GM23338 (cell line): ENCODE measurements at regions not wholly inside any gene's neighbourhood (a gene's known extent, or its start where the extent isn't known, plus 50 kb on each side); places are given as distances from the start of the nearest gene placed in this dataset.

Source experiments
- ATAC-seq: fragments of 200-7000 bp; cut with Tn5 transposase; 3 replicates; pipeline ENCODE4 v1.9.1; 2020
- DNase-seq: peaks from one replicate; pipeline ENCODE4 v3.0.0-alpha.2; 2015; ENCODE audit warnings: low spot score
- H2AFZ ChIP-seq: fragments of 200-600 bp; sonication (generic); 2 replicates; pipeline ENCODE4 v1.8.0; 2016; ENCODE audit warnings: antibody characterized with exemption, mild to moderate bottlenecking, moderate library complexity
- H3F3A ChIP-seq: fragments of 200-600 bp; sonication (generic); replicated peaks from 2 replicates; pipeline ENCODE4 v1.8.0; 2017; ENCODE audit warnings: antibody characterized with exemption, mixed run types, low read depth
- H3K27ac ChIP-seq: fragments of 200-600 bp; sonication (generic); 2 replicates; pipeline ENCODE4 v1.6.1; 2016; ENCODE audit warnings: low read depth
- H3K27me3 ChIP-seq: fragments of 200-600 bp; sonication (generic); 2 replicates; pipeline ENCODE4 v1.8.0; 2016; ENCODE audit warnings: mild to moderate bottlenecking, mixed run types, moderate library complexity; ENCODE audit not compliant: insufficient read depth
- H3K36me3 ChIP-seq: fragments of 200-600 bp; sonication (generic); 2 replicates; pipeline ENCODE4 v1.8.0; 2016; ENCODE audit warnings: mild to moderate bottlenecking; ENCODE audit not compliant: insufficient read depth
- H3K4me1 ChIP-seq: fragments of 200-600 bp; sonication (generic); 2 replicates; pipeline ENCODE4 v1.8.0; 2016; ENCODE audit warnings: mild to moderate bottlenecking, moderate library complexity; ENCODE audit not compliant: insufficient read depth
- H3K4me2 ChIP-seq: fragments of 200-600 bp; sonication (generic); 2 replicates; pipeline ENCODE4 v1.7.1; 2017; ENCODE audit warnings: mixed run types
- H3K4me3 ChIP-seq: fragments of 200-600 bp; sonication (generic); 2 replicates; pipeline ENCODE4 v1.6.1; 2016; ENCODE audit warnings: mixed run types
- H3K79me2 ChIP-seq: fragments of 200-600 bp; sonication (generic); replicated peaks from 2 replicates; pipeline ENCODE4 v1.8.0; 2017; ENCODE audit warnings: mild to moderate bottlenecking; ENCODE audit not compliant: insufficient read depth
- H3K9me2 ChIP-seq: fragments of 200-600 bp; sonication (generic); 2 replicates; pipeline ENCODE4 v1.8.0; 2017; ENCODE audit not compliant: insufficient read depth
- H4K20me1 ChIP-seq: fragments of 200-600 bp; sonication (generic); replicated peaks from 2 replicates; pipeline ENCODE4 v1.8.0; 2017; ENCODE audit warnings: mild to moderate bottlenecking; ENCODE audit not compliant: insufficient read depth
- H3K27ac Mint-ChIP-seq: 2 replicates; pipeline ENCODE4 v1.8.0; 2020; ENCODE audit warnings: inconsistent platforms, mild to moderate bottlenecking, moderate library complexity, mixed read lengths
- H3K27me3 Mint-ChIP-seq: 3 replicates; pipeline ENCODE4 v1.8.0; 2022; ENCODE audit warnings: low read depth, mild to moderate bottlenecking, moderate library complexity, mixed read lengths, inconsistent platforms; ENCODE audit not compliant: insufficient read depth, poor library complexity
- H3K36me3 Mint-ChIP-seq: 3 replicates; pipeline ENCODE4 v1.8.0; 2021; ENCODE audit warnings: low read depth, mild to moderate bottlenecking, inconsistent platforms, moderate library complexity, mixed read lengths
- H3K4me1 Mint-ChIP-seq: 3 replicates; pipeline ENCODE4 v1.8.0; 2020; ENCODE audit warnings: mild to moderate bottlenecking, inconsistent platforms, mixed read lengths
- H3K4me3 Mint-ChIP-seq: 3 replicates; pipeline ENCODE4 v1.8.0; 2021; ENCODE audit warnings: moderate library complexity, mild to moderate bottlenecking, inconsistent platforms, mixed read lengths
- H3K9me3 Mint-ChIP-seq: 3 replicates; pipeline ENCODE4 v1.8.0; 2020; ENCODE audit warnings: moderate library complexity, mild to moderate bottlenecking, inconsistent platforms, mixed read lengths
- CREB1 ChIP-seq: fragments of 250-450 bp; sonication (Bioruptor Pico); IDR thresholded peaks from 2 replicates; pipeline ENCODE4 v1.5.0; 2020; ENCODE audit warnings: low read depth, mild to moderate bottlenecking, moderate library complexity
- EZH2 ChIP-seq: fragments of 200-600 bp; sonication (generic); IDR thresholded peaks from one replicate; pipeline ENCODE4 v1.8.0; 2017; ENCODE audit warnings: antibody characterized with exemption, mild to moderate bottlenecking, low read depth; ENCODE audit not compliant: unreplicated experiment
- EZH2phosphoT487 ChIP-seq: fragments of 200-600 bp; sonication (generic); IDR thresholded peaks from one replicate; pipeline ENCODE4 v1.8.1; 2018; ENCODE audit warnings: antibody characterized with exemption; ENCODE audit not compliant: unreplicated experiment
- JUNB ChIP-seq: IDR thresholded peaks from one replicate; pipeline ENCODE4 v1.6.1; 2016; ENCODE audit warnings: antibody characterized with exemption; ENCODE audit not compliant: unreplicated experiment
- NANOG ChIP-seq: IDR thresholded peaks from 2 replicates; pipeline ENCODE4 v1.6.1; 2016; ENCODE audit warnings: antibody characterized with exemption, borderline replicate concordance
- POLR2AphosphoS5 ChIP-seq: IDR thresholded peaks from 2 replicates; pipeline ENCODE4 v1.6.1; 2016; ENCODE audit warnings: antibody characterized with exemption, low read depth
- STAT1 ChIP-seq: IDR thresholded peaks from one replicate; pipeline ENCODE4 v1.6.1; 2016; ENCODE audit warnings: antibody characterized with exemption; ENCODE audit not compliant: unreplicated experiment
- ZNF114 ChIP-seq: fragments of 250-450 bp; sonication (Bioruptor Pico); IDR thresholded peaks from 2 replicates; pipeline ENCODE4 v1.5.0; 2020; ENCODE audit warnings: mild to moderate bottlenecking, moderate library complexity
- ZNF331 ChIP-seq: fragments of 250-450 bp; sonication (Bioruptor Pico); IDR thresholded peaks from 2 replicates; pipeline ENCODE4 v1.5.0; 2020; ENCODE audit warnings: low read depth, mild to moderate bottlenecking, moderate library complexity
- TF ChIP-seq, protein P1 (sequence below): IDR thresholded peaks from 2 replicates; pipeline ENCODE4 v1.6.1; 2016; ENCODE audit warnings: antibody characterized with exemption
- TF ChIP-seq, protein P2 (sequence below), 2 experiments: fragments of 200-600 bp in 1 of 2; sonication (generic) in 1 of 2; conservative IDR thresholded peaks; 2 replicates each; pipeline versions ENCODE4 v1.5.1 to v1.6.1; 2016 to 2017; ENCODE audit warnings: antibody characterized with exemption in 2 of 2, low read depth in 2 of 2, mild to moderate bottlenecking in 2 of 2, moderate library complexity in 1 of 2
- TF ChIP-seq, protein P3 (sequence below): IDR thresholded peaks from one replicate; pipeline ENCODE4 v1.6.1; 2018; ENCODE audit warnings: antibody characterized with exemption; ENCODE audit not compliant: unreplicated experiment
- TF ChIP-seq, protein P4 (sequence below): fragments of 250-450 bp; sonication (Bioruptor Pico); IDR thresholded peaks from 2 replicates; pipeline ENCODE4 v1.5.0; 2020; ENCODE audit warnings: mild to moderate bottlenecking, moderate library complexity

DNA sequence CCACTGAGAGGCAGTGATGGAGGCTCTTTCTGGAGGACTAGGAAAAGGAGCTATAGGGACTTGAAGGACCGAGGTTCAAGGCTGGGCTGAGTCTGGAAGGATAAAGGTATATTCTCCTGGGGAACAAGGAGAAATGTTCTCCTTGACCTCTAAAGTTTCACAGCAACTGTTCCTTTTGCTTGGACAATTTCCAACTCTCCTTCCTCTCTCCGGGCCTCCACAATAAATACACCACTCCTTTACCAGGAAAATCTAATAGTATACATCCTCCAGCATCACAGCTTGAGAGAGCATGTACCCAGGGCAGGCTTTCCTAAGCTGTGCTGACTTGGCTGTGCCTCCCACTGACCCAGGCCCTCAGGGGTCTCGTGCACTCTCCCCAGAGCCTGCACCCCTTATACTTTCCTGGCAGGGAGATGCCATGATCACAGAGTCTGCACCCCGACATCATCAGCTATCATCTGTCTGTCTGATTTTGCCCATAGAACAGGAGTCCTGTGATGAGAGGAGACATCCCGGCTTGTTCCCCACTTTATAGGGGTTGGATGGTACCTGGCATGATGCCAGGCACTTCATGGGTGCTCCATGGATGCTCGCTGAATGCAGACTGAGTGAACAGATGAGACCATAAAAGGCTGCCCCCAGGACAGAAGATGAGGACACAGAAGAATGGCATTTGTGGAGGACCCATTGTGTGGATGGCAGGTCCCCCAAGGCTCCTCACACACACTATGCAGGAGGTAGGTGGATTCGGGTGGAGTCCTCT, 582.6 kb upstream of the CDH5 start:
- no peak for ATAC-seq
- H3K4me3 Mint-ChIP-seq: no peak overlapping the region

More for the DNA sequence above, 582.6 kb upstream of the CDH5 start:
- no peaks in the 10 kb centered on the region for H3K27me3 ChIP-seq
- H3K4me3 ChIP-seq: no peak overlapping the region
- Mint-ChIP-seq H3K36me3 (peaks cover 6% of the 10 kb centered on the region), H3K9me3 (peaks cover 8% of the 10 kb centered on the region; the same call in 1 of the 3 replicates), H3K27ac (no peak overlapping the region), H3K4me1 (no peaks in the 10 kb centered on the region), H3K27me3 (peaks cover 5% of the 10 kb centered on the region)
- no peak overlapping the region for H2AFZ ChIP-seq
- H3K9me2 ChIP-seq: 0 out of 2 replicates have a peak, but pooled peaks cover 6% of the 10 kb centered on the region
- H3K79me2 ChIP-seq: no peaks in the 10 kb centered on the region
- no peak overlapping the region for H3K4me2 ChIP-seq
- H3F3A ChIP-seq: no peaks in the 10 kb centered on the region
- TF ChIP-seq, protein P1, sequence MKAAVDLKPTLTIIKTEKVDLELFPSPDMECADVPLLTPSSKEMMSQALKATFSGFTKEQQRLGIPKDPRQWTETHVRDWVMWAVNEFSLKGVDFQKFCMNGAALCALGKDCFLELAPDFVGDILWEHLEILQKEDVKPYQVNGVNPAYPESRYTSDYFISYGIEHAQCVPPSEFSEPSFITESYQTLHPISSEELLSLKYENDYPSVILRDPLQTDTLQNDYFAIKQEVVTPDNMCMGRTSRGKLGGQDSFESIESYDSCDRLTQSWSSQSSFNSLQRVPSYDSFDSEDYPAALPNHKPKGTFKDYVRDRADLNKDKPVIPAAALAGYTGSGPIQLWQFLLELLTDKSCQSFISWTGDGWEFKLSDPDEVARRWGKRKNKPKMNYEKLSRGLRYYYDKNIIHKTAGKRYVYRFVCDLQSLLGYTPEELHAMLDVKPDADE: no peak
- TF ChIP-seq CREB1 (CRISPR knock-in tag) (no peak), NANOG (no peak), ZNF114 (CRISPR knock-in tag) (no peak), EZH2phosphoT487 (no peak), ZNF331 (CRISPR knock-in tag) (no peak), EZH2 (no peak), JUNB (no peak), POLR2AphosphoS5 (no peak), STAT1 (no peak)
- TF ChIP-seq, protein P2, sequence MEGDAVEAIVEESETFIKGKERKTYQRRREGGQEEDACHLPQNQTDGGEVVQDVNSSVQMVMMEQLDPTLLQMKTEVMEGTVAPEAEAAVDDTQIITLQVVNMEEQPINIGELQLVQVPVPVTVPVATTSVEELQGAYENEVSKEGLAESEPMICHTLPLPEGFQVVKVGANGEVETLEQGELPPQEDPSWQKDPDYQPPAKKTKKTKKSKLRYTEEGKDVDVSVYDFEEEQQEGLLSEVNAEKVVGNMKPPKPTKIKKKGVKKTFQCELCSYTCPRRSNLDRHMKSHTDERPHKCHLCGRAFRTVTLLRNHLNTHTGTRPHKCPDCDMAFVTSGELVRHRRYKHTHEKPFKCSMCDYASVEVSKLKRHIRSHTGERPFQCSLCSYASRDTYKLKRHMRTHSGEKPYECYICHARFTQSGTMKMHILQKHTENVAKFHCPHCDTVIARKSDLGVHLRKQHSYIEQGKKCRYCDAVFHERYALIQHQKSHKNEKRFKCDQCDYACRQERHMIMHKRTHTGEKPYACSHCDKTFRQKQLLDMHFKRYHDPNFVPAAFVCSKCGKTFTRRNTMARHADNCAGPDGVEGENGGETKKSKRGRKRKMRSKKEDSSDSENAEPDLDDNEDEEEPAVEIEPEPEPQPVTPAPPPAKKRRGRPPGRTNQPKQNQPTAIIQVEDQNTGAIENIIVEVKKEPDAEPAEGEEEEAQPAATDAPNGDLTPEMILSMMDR (conservative IDR thresholded peaks at IDR 0.05; ENCODE audit: low read depth in 2 of 2): no peak
- TF ChIP-seq, protein P3, sequence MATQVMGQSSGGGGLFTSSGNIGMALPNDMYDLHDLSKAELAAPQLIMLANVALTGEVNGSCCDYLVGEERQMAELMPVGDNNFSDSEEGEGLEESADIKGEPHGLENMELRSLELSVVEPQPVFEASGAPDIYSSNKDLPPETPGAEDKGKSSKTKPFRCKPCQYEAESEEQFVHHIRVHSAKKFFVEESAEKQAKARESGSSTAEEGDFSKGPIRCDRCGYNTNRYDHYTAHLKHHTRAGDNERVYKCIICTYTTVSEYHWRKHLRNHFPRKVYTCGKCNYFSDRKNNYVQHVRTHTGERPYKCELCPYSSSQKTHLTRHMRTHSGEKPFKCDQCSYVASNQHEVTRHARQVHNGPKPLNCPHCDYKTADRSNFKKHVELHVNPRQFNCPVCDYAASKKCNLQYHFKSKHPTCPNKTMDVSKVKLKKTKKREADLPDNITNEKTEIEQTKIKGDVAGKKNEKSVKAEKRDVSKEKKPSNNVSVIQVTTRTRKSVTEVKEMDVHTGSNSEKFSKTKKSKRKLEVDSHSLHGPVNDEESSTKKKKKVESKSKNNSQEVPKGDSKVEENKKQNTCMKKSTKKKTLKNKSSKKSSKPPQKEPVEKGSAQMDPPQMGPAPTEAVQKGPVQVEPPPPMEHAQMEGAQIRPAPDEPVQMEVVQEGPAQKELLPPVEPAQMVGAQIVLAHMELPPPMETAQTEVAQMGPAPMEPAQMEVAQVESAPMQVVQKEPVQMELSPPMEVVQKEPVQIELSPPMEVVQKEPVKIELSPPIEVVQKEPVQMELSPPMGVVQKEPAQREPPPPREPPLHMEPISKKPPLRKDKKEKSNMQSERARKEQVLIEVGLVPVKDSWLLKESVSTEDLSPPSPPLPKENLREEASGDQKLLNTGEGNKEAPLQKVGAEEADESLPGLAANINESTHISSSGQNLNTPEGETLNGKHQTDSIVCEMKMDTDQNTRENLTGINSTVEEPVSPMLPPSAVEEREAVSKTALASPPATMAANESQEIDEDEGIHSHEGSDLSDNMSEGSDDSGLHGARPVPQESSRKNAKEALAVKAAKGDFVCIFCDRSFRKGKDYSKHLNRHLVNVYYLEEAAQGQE: no peak
- TF ChIP-seq, protein P4, sequence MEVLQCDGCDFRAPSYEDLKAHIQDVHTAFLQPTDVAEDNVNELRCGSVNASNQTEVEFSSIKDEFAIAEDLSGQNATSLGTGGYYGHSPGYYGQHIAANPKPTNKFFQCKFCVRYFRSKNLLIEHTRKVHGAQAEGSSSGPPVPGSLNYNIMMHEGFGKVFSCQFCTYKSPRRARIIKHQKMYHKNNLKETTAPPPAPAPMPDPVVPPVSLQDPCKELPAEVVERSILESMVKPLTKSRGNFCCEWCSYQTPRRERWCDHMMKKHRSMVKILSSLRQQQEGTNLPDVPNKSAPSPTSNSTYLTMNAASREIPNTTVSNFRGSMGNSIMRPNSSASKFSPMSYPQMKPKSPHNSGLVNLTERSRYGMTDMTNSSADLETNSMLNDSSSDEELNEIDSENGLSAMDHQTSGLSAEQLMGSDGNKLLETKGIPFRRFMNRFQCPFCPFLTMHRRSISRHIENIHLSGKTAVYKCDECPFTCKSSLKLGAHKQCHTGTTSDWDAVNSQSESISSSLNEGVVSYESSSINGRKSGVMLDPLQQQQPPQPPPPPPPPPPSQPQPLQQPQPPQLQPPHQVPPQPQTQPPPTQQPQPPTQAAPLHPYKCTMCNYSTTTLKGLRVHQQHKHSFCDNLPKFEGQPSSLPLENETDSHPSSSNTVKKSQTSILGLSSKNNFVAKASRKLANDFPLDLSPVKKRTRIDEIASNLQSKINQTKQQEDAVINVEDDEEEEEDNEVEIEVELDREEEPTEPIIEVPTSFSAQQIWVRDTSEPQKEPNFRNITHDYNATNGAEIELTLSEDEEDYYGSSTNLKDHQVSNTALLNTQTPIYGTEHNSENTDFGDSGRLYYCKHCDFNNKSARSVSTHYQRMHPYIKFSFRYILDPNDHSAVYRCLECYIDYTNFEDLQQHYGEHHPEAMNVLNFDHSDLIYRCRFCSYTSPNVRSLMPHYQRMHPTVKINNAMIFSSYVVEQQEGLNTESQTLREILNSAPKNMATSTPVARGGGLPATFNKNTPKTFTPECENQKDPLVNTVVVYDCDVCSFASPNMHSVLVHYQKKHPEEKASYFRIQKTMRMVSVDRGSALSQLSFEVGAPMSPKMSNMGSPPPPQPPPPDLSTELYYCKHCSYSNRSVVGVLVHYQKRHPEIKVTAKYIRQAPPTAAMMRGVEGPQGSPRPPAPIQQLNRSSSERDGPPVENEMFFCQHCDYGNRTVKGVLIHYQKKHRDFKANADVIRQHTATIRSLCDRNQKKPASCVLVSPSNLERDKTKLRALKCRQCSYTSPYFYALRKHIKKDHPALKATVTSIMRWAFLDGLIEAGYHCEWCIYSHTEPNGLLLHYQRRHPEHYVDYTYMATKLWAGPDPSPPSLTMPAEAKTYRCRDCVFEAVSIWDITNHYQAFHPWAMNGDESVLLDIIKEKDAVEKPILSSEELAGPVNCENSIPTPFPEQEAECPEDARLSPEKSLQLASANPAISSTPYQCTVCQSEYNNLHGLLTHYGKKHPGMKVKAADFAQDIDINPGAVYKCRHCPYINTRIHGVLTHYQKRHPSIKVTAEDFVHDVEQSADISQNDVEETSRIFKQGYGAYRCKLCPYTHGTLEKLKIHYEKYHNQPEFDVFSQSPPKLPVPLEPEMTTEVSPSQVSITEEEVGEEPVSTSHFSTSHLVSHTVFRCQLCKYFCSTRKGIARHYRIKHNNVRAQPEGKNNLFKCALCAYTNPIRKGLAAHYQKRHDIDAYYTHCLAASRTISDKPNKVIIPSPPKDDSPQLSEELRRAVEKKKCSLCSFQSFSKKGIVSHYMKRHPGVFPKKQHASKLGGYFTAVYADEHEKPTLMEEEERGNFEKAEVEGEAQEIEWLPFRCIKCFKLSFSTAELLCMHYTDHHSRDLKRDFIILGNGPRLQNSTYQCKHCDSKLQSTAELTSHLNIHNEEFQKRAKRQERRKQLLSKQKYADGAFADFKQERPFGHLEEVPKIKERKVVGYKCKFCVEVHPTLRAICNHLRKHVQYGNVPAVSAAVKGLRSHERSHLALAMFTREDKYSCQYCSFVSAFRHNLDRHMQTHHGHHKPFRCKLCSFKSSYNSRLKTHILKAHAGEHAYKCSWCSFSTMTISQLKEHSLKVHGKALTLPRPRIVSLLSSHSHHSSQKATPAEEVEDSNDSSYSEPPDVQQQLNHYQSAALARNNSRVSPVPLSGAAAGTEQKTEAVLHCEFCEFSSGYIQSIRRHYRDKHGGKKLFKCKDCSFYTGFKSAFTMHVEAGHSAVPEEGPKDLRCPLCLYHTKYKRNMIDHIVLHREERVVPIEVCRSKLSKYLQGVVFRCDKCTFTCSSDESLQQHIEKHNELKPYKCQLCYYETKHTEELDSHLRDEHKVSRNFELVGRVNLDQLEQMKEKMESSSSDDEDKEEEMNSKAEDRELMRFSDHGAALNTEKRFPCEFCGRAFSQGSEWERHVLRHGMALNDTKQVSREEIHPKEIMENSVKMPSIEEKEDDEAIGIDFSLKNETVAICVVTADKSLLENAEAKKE (CRISPR knock-in tag): no peak
- H3K27ac ChIP-seq: no peak overlapping the region
- H3K4me1 ChIP-seq: no peaks in the 10 kb centered on the region
- no peaks in the 10 kb centered on the region for H4K20me1 ChIP-seq
- no peaks in the 10 kb centered on the region for H3K36me3 ChIP-seq
- no peak for DNase-seq
